Stimulated activated CD8-positive, alpha-beta memory T cell treated with anti-CD3 and anti-CD28 coated beads, Interleukin-15, amount 100 ng/mL, for 24 hours (primary cell): ENCODE measurements at regions not wholly inside any gene's neighbourhood (a gene's known extent, or its start where the extent isn't known, plus 50 kb on each side); places are given as distances from the start of the nearest gene placed in this dataset.

ENCODE experiments used
- DNase-seq: peaks from one replicate; pipeline ENCODE4 v3.0.0-alpha.2; 2020; ENCODE audit warnings: low read depth

GRCh38 chr1:209461168-209461567 is 122.3 kb upstream of the CAMK1G start:
- DNase-seq, result no peak

GRCh38 chr1:209462433-209462832 is 121.1 kb upstream of the CAMK1G start:
- DNase-seq, result no peak

GRCh38 chr1:209463441-209463840 is 120.1 kb upstream of the CAMK1G start:
- no peak for DNase-seq

GRCh38 chr1:209473025-209473424 is 110.5 kb upstream of the CAMK1G start:
- DNase-seq, result no peak

- no peak for DNase-seq
Measured at GRCh38 chr1:209480345-209480744, 103.2 kb upstream of the CAMK1G start.

- no peak for DNase-seq
Measured at GRCh38 chr1:209483691-209484090, 99.8 kb upstream of the CAMK1G start.

DNA sequence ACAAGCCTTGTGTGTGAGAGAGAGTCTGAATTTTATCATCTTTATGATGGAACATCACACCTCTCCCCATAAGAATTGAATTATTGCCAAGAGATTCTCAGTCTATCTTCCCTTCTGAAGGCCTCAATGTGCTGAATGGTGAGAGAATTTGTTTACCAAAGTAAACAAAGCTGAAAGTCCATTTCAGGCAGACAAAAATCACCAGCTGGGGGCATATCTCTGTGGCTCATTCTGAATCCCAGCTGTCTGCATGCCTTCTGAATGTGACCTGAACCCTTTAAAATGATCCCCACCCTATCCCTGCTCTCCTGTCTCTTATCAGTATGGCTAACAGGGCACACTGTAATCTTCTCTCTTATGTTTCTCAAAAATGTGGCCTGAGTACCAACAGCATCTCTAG is 99.1 kb upstream of the CAMK1G start:
- DNase-seq, result no peak

- no peak for DNase-seq
Measured at GRCh38 chr1:209485167-209485566, 98.3 kb upstream of the CAMK1G start.

- no peak for DNase-seq
Measured at GRCh38 chr1:209485751-209486150, 97.8 kb upstream of the CAMK1G start.

DNA sequence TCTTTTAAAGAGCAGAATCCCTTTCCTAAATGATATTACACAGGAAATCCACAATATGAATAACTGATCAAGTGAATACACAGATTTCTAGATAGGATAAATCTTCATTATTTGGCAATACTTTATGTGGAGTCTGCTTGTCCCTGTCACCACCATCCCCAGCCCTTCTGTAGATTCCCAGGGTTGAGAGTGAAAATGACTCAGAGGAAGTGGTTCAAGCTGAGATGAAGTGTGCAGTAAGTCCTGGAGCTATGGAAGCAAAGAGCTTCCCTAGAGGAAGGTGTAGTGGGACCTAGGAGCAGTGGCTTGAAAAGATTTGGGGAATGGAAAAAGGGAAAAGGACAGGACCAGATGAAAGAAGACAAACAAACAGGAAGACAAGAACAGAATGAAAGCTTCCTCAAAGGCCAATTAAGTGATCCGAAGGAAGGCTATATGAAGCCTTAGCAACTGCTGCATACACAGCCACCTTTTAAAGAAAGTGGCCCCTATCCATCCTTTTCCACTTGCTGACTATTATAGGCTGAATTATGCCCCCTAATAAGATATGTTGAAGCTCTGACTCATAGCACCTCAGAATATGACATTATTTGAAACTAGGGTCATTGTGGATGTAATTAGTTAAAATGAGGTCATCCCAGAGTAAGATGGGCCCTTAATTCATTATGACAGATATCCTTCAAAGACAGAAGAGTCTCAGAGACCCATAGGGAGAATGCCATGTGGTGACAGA is 96.5 kb upstream of the CAMK1G start:
- no peak for DNase-seq

- DNase-seq, result no peak
Measured at GRCh38 chr1:209490013-209490412, 93.5 kb upstream of the CAMK1G start.

- no peak for DNase-seq
Measured at GRCh38 chr1:209491031-209491430, 92.5 kb upstream of the CAMK1G start.

GRCh38 chr1:209491496-209491895 is 92.0 kb upstream of the CAMK1G start:
- DNase-seq, result no peak

DNA sequence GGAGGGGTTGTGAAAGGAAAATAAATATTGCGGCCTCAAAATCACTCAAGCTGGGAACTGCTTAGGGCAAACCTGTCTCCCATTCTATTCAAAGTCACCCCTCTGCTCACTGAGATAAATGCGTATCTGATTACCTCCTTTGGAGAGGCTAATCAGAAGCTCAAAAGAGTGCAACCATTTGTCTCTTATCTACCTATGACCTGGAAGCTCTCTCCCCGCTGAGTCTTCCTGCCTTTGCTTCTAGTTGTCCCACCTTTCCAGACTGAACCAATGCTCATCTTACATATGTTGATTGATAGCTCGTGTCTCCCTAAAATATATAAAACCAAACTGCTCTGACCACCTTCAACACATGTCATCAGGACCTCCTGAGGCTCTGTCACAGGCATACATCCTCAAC is 91.6 kb upstream of the CAMK1G start:
- DNase-seq, result no peak

GRCh38 chr1:209493559-209493958 is 90.0 kb upstream of the CAMK1G start:
- no peak for DNase-seq

GRCh38 chr1:209497729-209498128 is 85.8 kb upstream of the CAMK1G start:
- no peak for DNase-seq

GRCh38 chr1:209500993-209501392 is 82.5 kb upstream of the CAMK1G start:
- no peak for DNase-seq

GRCh38 chr1:209503196-209503595 is 80.3 kb upstream of the CAMK1G start:
- DNase-seq, result no peak

GRCh38 chr1:209504571-209504970 is 78.9 kb upstream of the CAMK1G start:
- DNase-seq, result no peak

GRCh38 chr1:209505044-209505443 is 78.5 kb upstream of the CAMK1G start:
- DNase-seq, result no peak

- DNase-seq, result no peak
Measured at GRCh38 chr1:209506101-209506500, 77.4 kb upstream of the CAMK1G start.

DNA sequence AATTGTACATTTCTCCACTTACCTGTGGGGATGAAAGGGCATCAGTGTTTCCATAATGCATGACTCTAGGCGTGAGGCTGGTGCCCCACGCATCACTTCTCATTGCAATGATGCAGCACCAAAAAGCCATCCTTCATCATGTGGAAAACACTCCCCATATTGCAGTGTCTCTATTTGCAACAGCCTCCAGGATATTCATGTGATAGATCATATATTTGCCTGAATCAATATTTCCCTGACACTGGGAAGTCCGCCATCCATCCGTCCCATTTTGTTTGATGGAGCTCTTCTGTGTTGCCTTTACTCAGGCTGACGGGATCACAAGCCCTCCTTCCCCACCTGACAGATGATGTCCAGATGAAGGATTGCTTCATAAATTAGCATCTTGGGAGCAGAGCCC is 74.5 kb upstream of the CAMK1G start:
- no peak for DNase-seq

DNA sequence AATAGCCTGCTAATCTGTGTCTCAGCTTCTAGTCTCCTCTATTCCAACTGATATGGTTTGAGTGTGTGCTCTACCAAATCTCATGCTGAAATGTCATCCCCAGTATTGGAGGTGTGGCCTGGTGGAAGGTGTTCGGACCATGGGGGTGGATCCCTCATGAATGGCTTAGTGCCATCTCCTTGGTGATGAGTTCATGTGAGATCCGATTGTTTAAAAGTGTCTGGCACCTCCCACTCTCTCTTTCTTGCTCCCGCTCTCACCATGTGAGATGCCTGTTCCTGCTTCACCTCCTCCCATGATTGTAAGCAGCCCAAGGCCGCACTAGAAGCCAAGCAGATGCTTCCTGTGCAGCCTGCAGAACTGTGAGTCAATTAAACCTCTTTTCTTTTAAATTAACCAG is 73.5 kb upstream of the CAMK1G start:
- no peak for DNase-seq

GRCh38 chr1:209511169-209511568 is 72.3 kb upstream of the CAMK1G start:
- no peak for DNase-seq

DNA sequence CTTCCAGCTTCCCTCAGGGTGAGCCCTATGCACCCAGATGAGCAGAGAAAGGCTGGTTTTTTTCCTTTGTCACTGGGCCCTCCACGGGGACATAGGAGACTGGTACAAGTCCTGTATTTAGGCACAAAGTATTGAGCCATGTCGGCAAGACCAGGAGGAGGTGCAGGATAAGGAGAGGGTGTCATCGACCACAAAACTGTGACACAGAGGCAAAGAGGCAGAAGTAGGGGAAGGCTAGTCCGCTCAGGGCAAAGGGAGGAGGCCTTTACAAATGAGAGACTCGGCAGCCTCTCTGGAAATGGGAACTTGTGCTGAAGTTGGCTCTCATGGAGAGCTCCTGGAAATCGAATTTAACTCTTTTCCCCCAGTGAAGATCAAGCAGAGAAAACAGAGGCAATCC is 70.7 kb upstream of the CAMK1G start:
- no peak for DNase-seq
